Left colon (tissue), 2 donors: ENCODE measurements at regions not wholly inside any gene's neighbourhood (a gene's known extent, or its start where the extent isn't known, plus 50 kb on each side); places are given as distances from the start of the nearest gene placed in this dataset.
"Not testable (repeated sequence)": the region's sequence is repeated elsewhere in the genome, so short reads cannot be mapped to it uniquely, and the experiment has no call there.

Experiments
- ATAC-seq: fragments of 200-7000 bp; cut with Tn5 transposase; one replicate; pipeline ENCODE4 v1.9.1; 2020; ENCODE audit warnings: mild to moderate bottlenecking, moderate library complexity
- DNase-seq, 2 donors: peaks; one replicate each; pipeline ENCODE4 v3.0.0-alpha.2; 2020
- intact Hi-C, 2 donors: fragments of 100-400 bp; cut with DNase I in 1 of 2; cut with micrococcal nuclease in 1 of 2; formaldehyde crosslinking; loops; one replicate each; pipeline versions ENCODE4 v1.11.2 to v1.14.0; 2022; cut with DNase I, micrococcal nuclease
- donor health status: DM: no; HTN: no; CAD: no.
- donor health status: DM: yes; HTN: yes; CAD: no.

DNA sequence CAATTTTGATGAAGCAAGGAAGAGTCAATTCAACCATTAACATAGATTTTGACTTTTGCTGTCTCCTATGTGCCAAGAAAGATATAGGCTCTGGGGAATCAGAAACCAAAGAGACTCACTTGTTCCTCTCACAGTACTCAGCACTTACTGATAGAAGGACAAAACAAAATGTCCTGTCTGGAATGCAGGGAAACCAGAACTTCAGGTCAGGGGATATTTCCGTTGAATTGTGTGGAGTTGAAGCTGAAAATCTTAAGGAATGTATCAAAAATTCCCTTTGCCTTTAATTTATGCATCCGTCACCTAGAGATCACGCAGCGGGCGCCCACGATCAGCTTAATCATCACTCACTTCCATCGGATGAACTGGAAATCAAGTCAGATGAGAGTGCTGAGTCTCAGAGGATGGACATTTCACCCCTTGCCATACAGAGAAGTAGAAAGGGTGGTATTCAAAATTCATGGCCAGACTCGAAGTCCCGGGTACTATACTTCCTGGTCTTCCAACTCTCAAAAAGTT is 63.2 kb upstream of the ALDH3B2 start:
- DNase-seq, ATAC-seq, intact Hi-C loops: not testable (repeated sequence)

DNA sequence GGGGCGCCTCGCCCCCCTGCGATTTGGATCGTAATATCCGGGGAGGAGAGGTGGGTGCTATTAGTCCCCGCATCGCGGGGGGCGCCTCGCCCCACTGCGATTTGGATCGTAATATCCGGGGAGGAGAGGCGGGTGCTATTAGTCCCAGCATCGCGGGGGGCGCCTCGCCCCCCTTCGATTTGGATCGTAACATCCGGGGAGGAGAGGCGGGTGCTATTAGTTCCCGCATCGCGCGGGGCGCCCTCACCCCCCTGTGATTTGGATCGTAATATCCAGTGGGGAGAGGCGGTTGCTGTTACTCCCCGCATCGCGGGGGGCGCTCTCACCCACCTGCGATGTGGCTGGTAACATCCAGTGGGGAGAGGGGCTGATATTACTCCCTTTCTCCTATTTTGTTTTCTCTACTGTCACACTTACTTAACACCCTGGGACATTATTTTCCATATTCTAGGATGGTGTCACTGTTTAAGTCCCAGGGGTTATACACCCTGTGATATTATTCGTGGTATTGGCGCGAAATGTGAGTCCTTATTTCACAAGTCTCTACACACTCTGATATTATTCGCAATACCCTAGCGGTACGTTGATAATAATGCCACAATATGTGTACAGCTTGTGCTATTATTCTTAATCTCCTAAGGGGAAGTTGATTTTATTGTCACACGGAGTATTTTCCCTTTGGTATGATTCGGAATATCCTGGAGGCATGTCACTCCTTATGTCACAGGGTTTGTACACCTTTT is 57.8 kb upstream of the ALDH3B2 start:
- intact Hi-C loops = no loop called here
- DNase-seq = no peak
- no peak for ATAC-seq

DNA sequence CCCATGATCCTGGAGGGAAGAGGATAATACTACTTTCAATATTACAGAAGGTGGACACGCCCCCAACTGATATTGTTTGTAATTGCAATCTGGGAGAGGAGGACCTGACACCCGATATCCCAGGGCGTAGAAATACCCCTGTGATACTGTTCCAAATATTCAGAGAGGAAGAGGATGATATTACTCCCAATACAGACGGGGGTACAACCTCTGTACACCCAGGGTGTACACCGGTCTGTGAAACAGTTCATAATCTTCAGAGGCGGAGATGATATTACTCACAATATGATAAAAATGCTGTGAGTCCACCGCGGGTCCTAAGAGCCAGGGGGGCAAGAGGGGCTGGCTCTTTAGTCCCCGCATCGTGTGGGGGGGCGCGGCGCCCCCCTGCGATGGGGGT is 57.2 kb upstream of the ALDH3B2 start:
- no peak for DNase-seq
- intact Hi-C loops = no loop called here
- no peak for ATAC-seq

DNA sequence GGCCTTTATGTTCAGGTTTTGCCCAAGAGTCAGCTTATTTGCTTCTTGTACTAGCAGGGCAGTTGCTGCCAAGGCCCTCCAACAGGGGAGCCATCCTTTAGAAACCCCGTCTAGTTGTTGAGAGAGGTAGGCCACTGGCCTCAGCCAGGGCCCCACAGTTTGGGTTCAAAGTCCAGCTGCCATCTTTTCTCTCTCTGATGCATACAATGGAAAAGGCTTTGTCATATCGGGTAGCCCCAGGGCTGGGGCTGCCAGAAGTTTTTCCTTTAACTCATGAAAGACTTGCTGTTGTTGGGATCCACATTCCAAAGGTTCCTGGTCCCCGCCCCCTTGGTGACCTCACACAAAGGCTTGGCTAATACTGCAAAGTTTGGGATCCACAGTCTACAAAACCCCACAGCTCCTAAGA is 53.7 kb upstream of the ALDH3B2 start:
- intact Hi-C loops, DNase-seq: not testable (repeated sequence)

GRCh38 chr11:67727066-67728040 is 52.9 kb upstream of the ALDH3B2 start:
- intact Hi-C loops, ATAC-seq, DNase-seq: not testable (repeated sequence)

More for the DNA sequence above, 53.7 kb upstream of the ALDH3B2 start:
- not testable (repeated sequence) for ATAC-seq
